ENCODE measurements at regions not wholly inside any gene's neighbourhood (a gene's known extent, or its start where the extent isn't known, plus 50 kb on each side); places are given as distances from the start of the nearest gene placed in this dataset.

DNA sequence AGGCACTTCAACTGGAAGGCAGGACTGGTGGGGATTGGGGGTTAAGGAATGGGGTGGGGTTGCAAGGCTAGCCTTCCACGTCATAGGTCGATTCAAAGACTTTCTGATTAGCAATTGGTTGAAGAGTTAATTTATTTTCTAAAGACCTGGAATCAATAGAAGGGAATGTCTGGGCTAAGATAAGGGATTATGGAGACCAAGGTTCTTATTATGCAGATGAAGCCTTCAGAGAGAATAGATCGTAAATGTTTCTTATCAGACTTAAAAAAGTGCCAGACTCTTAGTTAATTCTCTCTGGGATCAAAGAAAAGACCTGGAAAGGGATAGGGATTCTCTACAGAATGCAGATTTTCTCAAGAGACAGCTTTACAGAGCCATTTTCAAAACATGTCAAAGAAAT is 368.0 kb upstream of the DLGAP1 start:
- TF ChIP-seq CEBPB (IDR thresholded peaks at IDR 0.05): no peak
- TF ChIP-seq YY1 (IDR thresholded peaks at IDR 0.05; ENCODE audit: low read depth): no peak
- TF ChIP-seq TCF12 (IDR thresholded peaks at IDR 0.05; ENCODE audit: low read depth): no peak
- no peak for TF ChIP-seq EP300 (IDR thresholded peaks at IDR 0.05; ENCODE audit: borderline replicate concordance)
- no peak for TF ChIP-seq RAD21 (IDR thresholded peaks at IDR 0.05; ENCODE audit: low read depth)
- TF ChIP-seq FOXM1 (IDR thresholded peaks at IDR 0.05; ENCODE audit: borderline replicate concordance, low read depth): no peak
- TF ChIP-seq EGR1 (IDR thresholded peaks at IDR 0.05): no peak
- TF ChIP-seq ZBTB7A (IDR thresholded peaks at IDR 0.05; ENCODE audit: low read depth): no peak
- no peak for TF ChIP-seq USF1 (IDR thresholded peaks at IDR 0.05)
- no peak for TF ChIP-seq MAX (IDR thresholded peaks at IDR 0.05)
- no peak for TF ChIP-seq TAF1 (IDR thresholded peaks at IDR 0.05; ENCODE audit: low read depth)
- no peak for TF ChIP-seq TEAD4 (IDR thresholded peaks at IDR 0.05)

- TF ChIP-seq YY1 (IDR thresholded peaks at IDR 0.05; ENCODE audit: low read depth) (no peak), CEBPB (IDR thresholded peaks at IDR 0.05) (no peak), EP300 (IDR thresholded peaks at IDR 0.05; ENCODE audit: borderline replicate concordance) (no peak), EGR1 (IDR thresholded peaks at IDR 0.05) (no peak), RAD21 (IDR thresholded peaks at IDR 0.05; ENCODE audit: low read depth) (no peak), MAX (IDR thresholded peaks at IDR 0.05) (no peak), TAF1 (IDR thresholded peaks at IDR 0.05; ENCODE audit: low read depth) (no peak), ZBTB7A (IDR thresholded peaks at IDR 0.05; ENCODE audit: low read depth) (no peak), USF1 (IDR thresholded peaks at IDR 0.05) (no peak)
- TF ChIP-seq, protein P1, sequence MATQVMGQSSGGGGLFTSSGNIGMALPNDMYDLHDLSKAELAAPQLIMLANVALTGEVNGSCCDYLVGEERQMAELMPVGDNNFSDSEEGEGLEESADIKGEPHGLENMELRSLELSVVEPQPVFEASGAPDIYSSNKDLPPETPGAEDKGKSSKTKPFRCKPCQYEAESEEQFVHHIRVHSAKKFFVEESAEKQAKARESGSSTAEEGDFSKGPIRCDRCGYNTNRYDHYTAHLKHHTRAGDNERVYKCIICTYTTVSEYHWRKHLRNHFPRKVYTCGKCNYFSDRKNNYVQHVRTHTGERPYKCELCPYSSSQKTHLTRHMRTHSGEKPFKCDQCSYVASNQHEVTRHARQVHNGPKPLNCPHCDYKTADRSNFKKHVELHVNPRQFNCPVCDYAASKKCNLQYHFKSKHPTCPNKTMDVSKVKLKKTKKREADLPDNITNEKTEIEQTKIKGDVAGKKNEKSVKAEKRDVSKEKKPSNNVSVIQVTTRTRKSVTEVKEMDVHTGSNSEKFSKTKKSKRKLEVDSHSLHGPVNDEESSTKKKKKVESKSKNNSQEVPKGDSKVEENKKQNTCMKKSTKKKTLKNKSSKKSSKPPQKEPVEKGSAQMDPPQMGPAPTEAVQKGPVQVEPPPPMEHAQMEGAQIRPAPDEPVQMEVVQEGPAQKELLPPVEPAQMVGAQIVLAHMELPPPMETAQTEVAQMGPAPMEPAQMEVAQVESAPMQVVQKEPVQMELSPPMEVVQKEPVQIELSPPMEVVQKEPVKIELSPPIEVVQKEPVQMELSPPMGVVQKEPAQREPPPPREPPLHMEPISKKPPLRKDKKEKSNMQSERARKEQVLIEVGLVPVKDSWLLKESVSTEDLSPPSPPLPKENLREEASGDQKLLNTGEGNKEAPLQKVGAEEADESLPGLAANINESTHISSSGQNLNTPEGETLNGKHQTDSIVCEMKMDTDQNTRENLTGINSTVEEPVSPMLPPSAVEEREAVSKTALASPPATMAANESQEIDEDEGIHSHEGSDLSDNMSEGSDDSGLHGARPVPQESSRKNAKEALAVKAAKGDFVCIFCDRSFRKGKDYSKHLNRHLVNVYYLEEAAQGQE (IDR thresholded peaks at IDR 0.05; ENCODE audit: low read depth): no peak
These were observed 366.7 kb upstream of the DLGAP1 start for GRCh38 chr18:4821801-4822200.

GRCh38 chr18:4817665-4818064 is 362.6 kb upstream of the DLGAP1 start:
- no peak for TF ChIP-seq YY1 (IDR thresholded peaks at IDR 0.05; ENCODE audit: low read depth)
- no peak for TF ChIP-seq MAX (IDR thresholded peaks at IDR 0.05)
- TF ChIP-seq USF1 (IDR thresholded peaks at IDR 0.05): no peak
- TF ChIP-seq RAD21 (IDR thresholded peaks at IDR 0.05; ENCODE audit: low read depth): no peak
- no peak for TF ChIP-seq CREB1 (IDR thresholded peaks at IDR 0.05; ENCODE audit: low read depth)
- no peak for TF ChIP-seq FOXM1 (IDR thresholded peaks at IDR 0.05; ENCODE audit: borderline replicate concordance, low read depth)
- TF ChIP-seq EP300 (IDR thresholded peaks at IDR 0.05; ENCODE audit: borderline replicate concordance): no peak
- TF ChIP-seq, protein P1 (IDR thresholded peaks at IDR 0.05; ENCODE audit: low read depth): no peak
- no peak for TF ChIP-seq ZBTB7A (IDR thresholded peaks at IDR 0.05; ENCODE audit: low read depth)
- TF ChIP-seq TCF12 (IDR thresholded peaks at IDR 0.05; ENCODE audit: low read depth): no peak
- no peak for TF ChIP-seq CEBPB (IDR thresholded peaks at IDR 0.05)
- no peak for TF ChIP-seq EGR1 (IDR thresholded peaks at IDR 0.05)
- TF ChIP-seq TEAD4 (IDR thresholded peaks at IDR 0.05): no peak
- TF ChIP-seq TAF1 (IDR thresholded peaks at IDR 0.05; ENCODE audit: low read depth): no peak
- TF ChIP-seq NFIC (IDR thresholded peaks at IDR 0.05): no peak

DNA sequence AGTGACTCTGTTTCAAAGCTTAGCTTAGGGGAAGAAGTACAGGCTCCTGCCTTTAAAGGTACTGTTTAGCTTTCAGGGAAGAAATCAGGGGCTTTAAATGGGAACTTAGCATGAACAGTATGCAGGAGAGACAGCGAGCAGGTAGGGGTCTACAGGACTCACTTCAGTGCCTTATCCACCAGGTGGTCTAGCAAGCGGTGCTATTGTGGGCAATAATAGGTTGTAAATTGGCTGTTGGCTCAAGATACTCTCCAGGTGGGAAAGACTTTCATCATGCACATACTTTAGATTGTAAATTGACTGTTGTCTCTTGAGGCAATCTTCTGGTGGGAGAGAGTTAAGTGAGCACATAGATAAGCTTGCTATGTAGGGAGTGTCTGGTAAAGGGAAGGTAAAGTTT is 358.6 kb upstream of the DLGAP1 start:
- TF ChIP-seq TCF12 (IDR thresholded peaks at IDR 0.05; ENCODE audit: low read depth) (no peak), USF1 (IDR thresholded peaks at IDR 0.05) (no peak), MAX (IDR thresholded peaks at IDR 0.05) (no peak), EP300 (IDR thresholded peaks at IDR 0.05; ENCODE audit: borderline replicate concordance) (no peak), CREB1 (IDR thresholded peaks at IDR 0.05; ENCODE audit: low read depth) (no peak), EGR1 (IDR thresholded peaks at IDR 0.05) (no peak), YY1 (IDR thresholded peaks at IDR 0.05; ENCODE audit: low read depth) (no peak)

GRCh38 chr18:4808891-4809290 is 353.8 kb upstream of the DLGAP1 start:
- TF ChIP-seq, protein P1 (IDR thresholded peaks at IDR 0.05; ENCODE audit: low read depth): no peak
- TF ChIP-seq EP300 (IDR thresholded peaks at IDR 0.05; ENCODE audit: borderline replicate concordance) (no peak), ZBTB7A (IDR thresholded peaks at IDR 0.05; ENCODE audit: low read depth) (no peak), CREB1 (IDR thresholded peaks at IDR 0.05; ENCODE audit: low read depth) (no peak), YY1 (IDR thresholded peaks at IDR 0.05; ENCODE audit: low read depth) (no peak), TCF12 (IDR thresholded peaks at IDR 0.05; ENCODE audit: low read depth) (no peak), RAD21 (IDR thresholded peaks at IDR 0.05; ENCODE audit: low read depth) (no peak), USF1 (IDR thresholded peaks at IDR 0.05) (no peak), FOXM1 (IDR thresholded peaks at IDR 0.05; ENCODE audit: borderline replicate concordance, low read depth) (no peak), CEBPB (IDR thresholded peaks at IDR 0.05) (no peak), EGR1 (IDR thresholded peaks at IDR 0.05) (no peak), MAX (IDR thresholded peaks at IDR 0.05) (no peak), TAF1 (IDR thresholded peaks at IDR 0.05; ENCODE audit: low read depth) (no peak), NFIC (IDR thresholded peaks at IDR 0.05) (no peak), TEAD4 (IDR thresholded peaks at IDR 0.05) (no peak)
